ENCODE measurements at regions not wholly inside any gene's neighbourhood (a gene's known extent, or its start where the extent isn't known, plus 50 kb on each side); places are given as distances from the start of the nearest gene placed in this dataset.

- H3K4me3 ChIP-seq: no peak overlapping the region
- intact Hi-C loops (cut with DNase I; ENCODE audit: low total_unique reads): no loop called here
- no peak for DNase-seq
- no peaks in the 10 kb centered on the region for H3K36me3 ChIP-seq
- H3K27ac ChIP-seq: no peak overlapping the region
- no peaks in the 10 kb centered on the region for H3K27me3 ChIP-seq
- TF ChIP-seq, protein P1, sequence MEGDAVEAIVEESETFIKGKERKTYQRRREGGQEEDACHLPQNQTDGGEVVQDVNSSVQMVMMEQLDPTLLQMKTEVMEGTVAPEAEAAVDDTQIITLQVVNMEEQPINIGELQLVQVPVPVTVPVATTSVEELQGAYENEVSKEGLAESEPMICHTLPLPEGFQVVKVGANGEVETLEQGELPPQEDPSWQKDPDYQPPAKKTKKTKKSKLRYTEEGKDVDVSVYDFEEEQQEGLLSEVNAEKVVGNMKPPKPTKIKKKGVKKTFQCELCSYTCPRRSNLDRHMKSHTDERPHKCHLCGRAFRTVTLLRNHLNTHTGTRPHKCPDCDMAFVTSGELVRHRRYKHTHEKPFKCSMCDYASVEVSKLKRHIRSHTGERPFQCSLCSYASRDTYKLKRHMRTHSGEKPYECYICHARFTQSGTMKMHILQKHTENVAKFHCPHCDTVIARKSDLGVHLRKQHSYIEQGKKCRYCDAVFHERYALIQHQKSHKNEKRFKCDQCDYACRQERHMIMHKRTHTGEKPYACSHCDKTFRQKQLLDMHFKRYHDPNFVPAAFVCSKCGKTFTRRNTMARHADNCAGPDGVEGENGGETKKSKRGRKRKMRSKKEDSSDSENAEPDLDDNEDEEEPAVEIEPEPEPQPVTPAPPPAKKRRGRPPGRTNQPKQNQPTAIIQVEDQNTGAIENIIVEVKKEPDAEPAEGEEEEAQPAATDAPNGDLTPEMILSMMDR (IDR thresholded peaks at IDR 0.05): no peak
- no peaks in the 10 kb centered on the region for H3K9me3 ChIP-seq
- no peaks in the 10 kb centered on the region for H3K4me1 ChIP-seq
Measured at GRCh38 chr7:24199978-24200377, 84.0 kb upstream of the NPY start.

DNA sequence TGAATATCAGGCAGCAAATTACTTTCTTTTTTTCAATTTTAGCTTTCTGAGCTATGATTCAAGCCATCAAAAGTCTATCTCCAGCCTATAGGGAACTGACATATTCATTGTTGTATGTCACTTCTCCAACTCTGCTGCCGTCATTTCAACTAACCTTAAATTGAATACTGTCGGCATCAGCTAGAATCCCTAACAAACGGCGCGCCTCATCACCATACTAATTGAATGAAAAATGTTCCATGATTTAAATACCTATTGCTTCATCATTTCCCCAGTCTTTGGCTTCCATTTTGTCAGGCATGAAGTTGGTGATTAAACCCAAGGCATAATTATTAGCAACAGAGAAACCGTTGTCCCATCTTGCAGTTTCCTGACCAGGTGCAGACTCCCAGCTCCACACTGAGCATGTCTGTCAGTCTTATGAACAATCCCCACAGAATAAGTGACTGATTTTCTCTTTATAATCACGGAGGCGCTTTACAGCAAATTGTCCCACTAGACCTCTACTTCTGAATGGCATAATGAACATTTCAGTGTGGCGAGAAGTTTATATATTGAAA is 83.5 kb upstream of the NPY start:
- Histone ChIP-seq H3K4me1 (no peaks in the 10 kb centered on the region), H3K27ac (no peak overlapping the region), H3K36me3 (no peaks in the 10 kb centered on the region), H3K4me3 (no peak overlapping the region), H3K27me3 (no peaks in the 10 kb centered on the region), H3K9me3 (no peaks in the 10 kb centered on the region)
- DNase-seq: no peak
- intact Hi-C loops (cut with DNase I; ENCODE audit: low total_unique reads): no loop called here
- TF ChIP-seq, protein P1 (IDR thresholded peaks at IDR 0.05): no peak

GRCh38 chr7:24201226-24201625 is 82.8 kb upstream of the NPY start:
- Histone ChIP-seq H3K27me3 (no peaks in the 10 kb centered on the region), H3K4me3 (no peak overlapping the region), H3K9me3 (no peaks in the 10 kb centered on the region), H3K36me3 (no peaks in the 10 kb centered on the region), H3K4me1 (no peaks in the 10 kb centered on the region), H3K27ac (no peak overlapping the region)
- TF ChIP-seq, protein P1 (IDR thresholded peaks at IDR 0.05): no peak
- intact Hi-C loops (cut with DNase I; ENCODE audit: low total_unique reads): no loop called here
- DNase-seq: no peak

DNA sequence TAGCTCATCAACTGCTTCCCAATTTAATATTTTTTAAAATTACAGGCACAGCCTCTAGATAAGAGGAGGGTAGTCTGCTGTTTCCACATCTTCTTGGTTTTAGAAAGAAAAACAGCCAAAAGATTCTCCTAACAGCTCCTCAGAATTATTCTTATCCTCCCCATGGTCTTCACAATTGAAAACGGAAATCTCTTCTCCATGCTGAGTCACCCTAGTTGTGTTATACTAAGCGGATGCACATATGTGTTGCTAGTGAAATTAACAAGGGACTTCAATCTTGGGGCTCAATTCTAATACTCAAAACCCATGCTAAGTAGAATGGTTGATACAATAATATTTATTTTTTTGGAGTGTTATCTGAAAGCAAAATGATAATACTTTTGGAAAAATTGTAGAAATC is 71.9 kb upstream of the NPY start:
- no peaks in the 10 kb centered on the region for H3K9me3 ChIP-seq
- intact Hi-C loops (cut with DNase I; ENCODE audit: low total_unique reads): no loop called here
- no peaks in the 10 kb centered on the region for H3K4me1 ChIP-seq
- TF ChIP-seq, protein P1 (IDR thresholded peaks at IDR 0.05): no peak
- H3K27me3 ChIP-seq: no peaks in the 10 kb centered on the region
- H3K36me3 ChIP-seq: no peaks in the 10 kb centered on the region
- H3K4me3 ChIP-seq: no peak overlapping the region
- DNase-seq: no peak
- no peak overlapping the region for H3K27ac ChIP-seq

GRCh38 chr7:24213311-24213710 is 70.7 kb upstream of the NPY start:
- Histone ChIP-seq H3K36me3 (no peaks in the 10 kb centered on the region), H3K27me3 (no peaks in the 10 kb centered on the region), H3K27ac (no peak overlapping the region), H3K4me3 (no peak overlapping the region), H3K4me1 (no peaks in the 10 kb centered on the region), H3K9me3 (no peaks in the 10 kb centered on the region)
- intact Hi-C loops (cut with DNase I; ENCODE audit: low total_unique reads): no loop called here
- no peak for DNase-seq
- TF ChIP-seq, protein P1 (IDR thresholded peaks at IDR 0.05): no peak

DNA sequence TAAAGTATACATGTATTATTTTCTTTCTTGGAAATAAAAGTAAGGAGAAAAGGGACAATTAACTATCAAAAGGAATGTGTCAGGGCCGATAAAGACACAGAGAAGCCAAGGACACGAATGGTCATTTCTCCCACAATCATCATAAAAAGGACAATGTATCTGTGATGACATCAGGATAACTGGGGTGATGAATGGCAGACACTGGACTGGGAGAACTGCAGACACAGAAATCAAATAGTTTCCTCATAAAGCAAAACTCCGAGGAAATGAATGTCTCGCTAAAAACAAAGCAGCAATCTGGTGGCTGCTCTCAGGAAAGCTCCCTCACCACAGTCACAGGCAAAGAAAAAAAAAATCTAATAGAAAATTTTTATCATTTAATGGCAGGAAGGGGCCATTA is 69.3 kb upstream of the NPY start:
- TF ChIP-seq, protein P1 (IDR thresholded peaks at IDR 0.05): no peak
- DNase-seq: no peak
- H3K27ac ChIP-seq: no peak overlapping the region
- intact Hi-C loops (cut with DNase I; ENCODE audit: low total_unique reads): no loop called here
- no peaks in the 10 kb centered on the region for H3K27me3 ChIP-seq
- no peak overlapping the region for H3K4me3 ChIP-seq
- H3K9me3 ChIP-seq: no peaks in the 10 kb centered on the region
- no peaks in the 10 kb centered on the region for H3K36me3 ChIP-seq
- no peaks in the 10 kb centered on the region for H3K4me1 ChIP-seq

All from tibial artery (tissue), 4 donors.